Bone marrow (tissue), 2 donors: ENCODE measurements at regions not wholly inside any gene's neighbourhood (a gene's known extent, or its start where the extent isn't known, plus 50 kb on each side); places are given as distances from the start of the nearest gene placed in this dataset.

Experiments
- DNase-seq, 2 donors: peaks; one replicate each; lab custom pipeline; 2025; lab: John Stamatoyannopoulos, UW

DNA sequence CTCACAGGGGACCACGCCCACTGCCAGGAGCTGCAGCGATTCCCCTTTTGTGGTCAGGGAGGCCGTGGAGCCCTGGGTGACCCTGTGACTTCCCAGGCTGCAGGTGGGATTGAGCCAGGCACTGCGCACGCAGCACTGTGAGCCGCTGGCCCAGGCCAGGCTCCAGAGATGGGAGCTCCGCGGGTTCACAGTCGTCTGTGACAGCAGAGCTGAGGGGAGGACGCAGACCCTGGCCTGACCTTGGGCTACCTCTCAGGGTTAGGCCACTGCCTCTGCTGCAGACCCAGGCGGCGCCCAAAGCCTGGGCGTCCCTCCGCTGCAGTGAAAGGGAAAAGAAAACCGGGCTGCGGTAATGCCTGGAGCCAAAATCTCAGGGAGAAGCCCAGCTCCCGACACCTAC, 107.5 kb upstream of the GPR26 start:
- DNase-seq: no peak

- DNase-seq: peak; percentile 5 to 42
Observed at GRCh38 chr10:123559066-123559822, 106.9 kb upstream of the GPR26 start.

GRCh38 chr10:123559823-123560092, 106.4 kb upstream of the GPR26 start:
- DNase-seq: no peak

GRCh38 chr10:123560301-123561140, 105.6 kb upstream of the GPR26 start:
- DNase-seq: no peak

GRCh38 chr10:123561141-123561440, 105.1 kb upstream of the GPR26 start:
- DNase-seq: no peak

GRCh38 chr10:123562387-123562786, 103.8 kb upstream of the GPR26 start:
- no peak for DNase-seq

DNA sequence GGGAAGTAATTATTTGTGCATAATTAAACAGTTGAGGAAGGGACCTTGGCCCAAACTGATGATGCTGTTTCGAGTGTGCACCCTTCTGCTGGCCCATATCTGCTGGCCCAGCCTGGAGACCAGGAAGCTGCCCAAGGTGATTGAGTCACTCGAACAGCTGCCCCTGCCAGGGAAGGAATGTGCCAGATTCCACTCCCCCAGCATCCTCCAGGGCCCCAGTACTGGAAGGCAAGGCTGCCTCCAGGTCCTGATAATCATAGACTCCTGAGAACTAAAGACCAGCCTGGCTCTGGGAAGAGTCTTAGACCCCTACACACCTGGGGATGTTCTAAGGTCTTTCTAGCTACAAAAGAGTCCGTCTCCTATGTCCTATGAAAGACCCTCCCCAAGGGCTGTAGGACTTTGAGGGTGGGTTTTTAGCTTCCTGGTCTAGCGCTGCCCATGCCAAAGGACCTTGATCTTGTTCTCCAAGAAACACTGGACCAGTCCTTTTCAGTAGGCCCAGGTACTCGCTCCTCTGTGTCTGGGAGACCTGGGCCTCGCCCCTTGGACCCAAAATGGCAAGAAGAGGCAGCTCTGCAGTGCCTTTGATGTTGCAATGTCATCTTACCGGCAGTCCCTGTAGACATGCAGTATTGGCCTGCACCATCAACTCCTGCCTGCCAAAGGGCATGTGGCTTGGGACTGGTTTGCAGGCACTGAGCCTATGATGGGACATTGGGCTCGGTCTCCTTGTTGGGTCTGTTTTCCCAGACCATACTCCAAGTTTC, 103.2 kb upstream of the GPR26 start:
- no peak for DNase-seq

GRCh38 chr10:123563581-123563855, 102.6 kb upstream of the GPR26 start:
- DNase-seq: no peak

- no peak for DNase-seq
Observed at GRCh38 chr10:123563994-123564393, 102.2 kb upstream of the GPR26 start.

DNA sequence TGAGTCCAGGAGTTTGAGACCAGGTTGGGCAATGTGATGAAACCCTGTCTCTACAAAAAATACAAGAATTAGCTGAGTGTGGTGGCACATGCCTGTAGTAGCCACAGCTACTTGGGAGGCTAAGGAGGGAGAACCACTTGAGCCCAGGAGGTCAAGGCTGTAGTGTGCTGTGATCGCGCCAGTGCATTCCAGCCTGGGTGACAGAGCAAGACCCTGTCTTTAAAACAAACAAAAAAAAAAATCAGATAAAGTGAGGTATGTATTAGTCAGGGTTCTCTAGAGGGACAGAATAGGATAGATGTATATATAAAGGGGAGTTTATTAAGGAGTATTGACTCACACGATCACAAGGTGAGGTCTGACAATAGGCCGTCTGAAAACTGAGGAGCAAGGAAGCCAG, 101.5 kb upstream of the GPR26 start:
- no peak for DNase-seq

GRCh38 chr10:123565691-123566660, 100.2 kb upstream of the GPR26 start:
- DNase-seq: no peak

GRCh38 chr10:123567984-123568739, 98.0 kb upstream of the GPR26 start:
- DNase-seq: no peak

DNA sequence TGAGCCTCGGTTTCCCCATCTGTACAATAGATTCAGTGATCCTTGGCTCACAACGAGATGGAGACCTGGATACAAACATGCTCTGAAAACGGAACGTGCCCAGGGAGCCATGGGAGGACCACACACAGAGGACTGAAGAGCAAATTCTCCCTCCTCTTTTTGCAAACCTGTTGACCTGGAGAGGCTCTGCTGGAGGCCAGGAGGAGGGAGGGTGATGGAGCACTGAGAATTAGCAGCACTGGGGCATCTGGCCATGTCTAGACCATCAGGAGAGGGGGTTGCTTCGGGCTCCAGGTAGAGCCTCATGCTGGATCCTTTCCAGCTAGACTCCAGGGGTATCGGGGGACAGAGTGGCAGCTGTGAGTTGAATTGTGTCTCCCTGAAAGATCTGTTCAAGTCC, 97.4 kb upstream of the GPR26 start:
- DNase-seq: no peak

- DNase-seq: no peak
Observed at GRCh38 chr10:123569436-123570035, 96.6 kb upstream of the GPR26 start.

DNA sequence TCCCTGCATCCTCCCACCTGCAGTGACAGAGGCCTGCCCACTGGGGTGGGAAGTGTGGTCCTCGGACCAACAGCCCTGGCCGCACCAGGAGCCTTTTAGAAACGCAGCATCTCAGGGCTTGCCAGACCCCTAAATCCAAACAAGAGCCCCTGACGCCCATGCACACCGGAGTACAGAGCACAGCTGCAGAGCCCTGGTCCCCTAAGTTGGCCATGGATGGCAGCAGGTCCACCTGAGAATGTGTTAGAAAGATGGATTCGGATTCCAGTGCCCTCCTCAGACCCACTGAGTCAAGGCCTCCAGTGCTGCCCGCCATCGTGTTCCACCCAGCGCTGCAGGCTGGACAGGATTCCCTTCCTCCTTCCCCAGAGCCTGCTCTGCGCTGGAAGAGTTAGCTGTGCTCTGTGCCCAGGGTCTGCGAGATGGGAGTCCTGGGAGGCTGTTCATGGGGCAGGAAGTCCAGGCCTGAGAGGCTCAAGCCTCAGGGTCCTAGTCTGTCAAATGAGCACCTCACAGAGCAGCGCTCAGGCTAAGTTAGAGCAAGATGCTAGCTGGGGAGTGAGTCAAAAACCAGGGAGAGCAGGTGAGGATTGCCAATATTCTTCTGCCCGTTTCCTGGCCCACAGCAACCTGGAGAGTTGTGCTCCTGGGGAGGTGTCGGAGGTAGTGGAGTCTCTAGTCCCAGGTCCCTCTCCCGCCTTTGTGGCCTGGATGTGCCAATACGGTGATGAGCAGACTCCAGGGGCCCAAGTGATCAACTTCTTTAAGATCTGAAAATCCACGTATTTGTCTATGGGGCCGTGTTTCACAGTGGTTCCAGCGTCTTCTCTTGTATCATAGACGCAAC, 95.9 kb upstream of the GPR26 start:
- DNase-seq: no peak

GRCh38 chr10:123570898-123571515, 95.1 kb upstream of the GPR26 start:
- no peak for DNase-seq

DNA sequence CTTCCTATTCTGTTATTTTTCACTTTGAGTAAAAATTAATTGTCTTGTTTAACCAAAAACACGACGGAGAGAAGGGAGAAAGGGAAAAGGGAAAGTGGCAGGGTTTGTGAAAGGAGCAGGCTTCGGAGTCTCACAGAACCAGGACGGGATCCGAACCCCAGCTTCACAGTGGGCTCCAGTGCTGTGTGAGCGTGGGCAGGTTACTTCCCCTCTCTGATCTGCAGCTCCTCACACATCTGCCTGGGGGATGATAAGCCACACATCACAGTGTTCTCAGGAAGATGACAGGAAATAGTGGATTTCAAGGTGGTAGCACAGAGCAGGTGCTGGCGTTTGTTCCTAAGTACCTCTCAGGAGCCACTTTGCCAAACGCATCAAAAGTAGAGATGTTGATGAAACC, 94.2 kb upstream of the GPR26 start:
- no peak for DNase-seq

DNA sequence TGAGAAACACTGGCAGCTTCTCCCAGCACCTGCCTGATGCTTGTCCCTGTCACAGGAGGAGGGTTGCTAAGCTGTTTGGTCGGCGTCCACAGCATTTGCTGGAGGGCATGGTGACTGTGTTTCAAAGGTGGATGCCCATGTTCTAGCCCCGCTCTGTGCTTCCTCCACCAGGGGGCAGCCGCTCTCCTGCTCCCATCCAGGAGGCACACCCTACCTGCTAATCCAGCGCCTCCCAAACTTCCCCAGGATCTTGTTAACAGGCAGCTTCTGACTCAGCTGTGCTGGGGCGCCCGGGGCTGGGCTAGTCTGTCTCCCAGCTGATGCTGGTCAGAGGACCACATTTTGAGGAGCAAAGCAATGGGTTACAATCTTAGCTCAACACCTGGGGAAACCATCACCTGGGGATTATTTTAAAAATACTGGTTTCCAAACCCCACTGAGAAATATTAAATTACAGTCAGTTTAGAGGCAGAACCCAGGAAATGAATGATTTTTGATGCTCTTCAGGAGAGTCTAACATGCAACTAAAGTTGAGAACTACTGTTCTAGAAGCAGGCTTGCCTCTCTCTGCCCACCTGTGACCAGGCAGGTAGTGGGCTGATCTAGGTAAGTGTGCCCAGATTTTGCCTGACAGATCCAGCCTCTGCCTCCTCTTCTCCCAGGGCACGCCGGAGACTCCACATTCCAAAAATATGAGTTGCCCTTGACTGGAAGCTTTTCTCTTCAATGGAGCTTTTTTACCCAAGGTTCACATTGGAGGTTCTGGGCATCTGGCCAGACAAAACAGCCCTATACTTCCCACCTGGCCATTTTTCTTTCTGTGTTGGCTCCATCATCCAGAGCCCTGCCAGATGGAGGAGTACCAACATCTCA, 92.7 kb upstream of the GPR26 start:
- peak in 1 of 2 donors; percentile 2 for DNase-seq
